PFSK-1 (cell line): ENCODE measurements at regions not wholly inside any gene's neighbourhood (a gene's known extent, or its start where the extent isn't known, plus 50 kb on each side); places are given as distances from the start of the nearest gene placed in this dataset.

ENCODE experiments used
- FOXP2 ChIP-seq: optimal IDR thresholded peaks from 2 replicates; pipeline ENCODE3; 2011; ENCODE audit warnings: borderline replicate concordance, control low read depth, inconsistent platforms; ENCODE audit not compliant: insufficient read depth; ENCODE audit errors: extremely low read length, extremely low read depth
- POLR2AphosphoS5 ChIP-seq: IDR thresholded peaks from 2 replicates; pipeline ENCODE4 v1.6.1; 2012; ENCODE audit warnings: low read depth, mild to moderate bottlenecking, control low read depth, low read length, moderate library complexity
- REST ChIP-seq, 2 experiments: IDR thresholded peaks; 2 replicates each; pipeline versions ENCODE4 v1.6.1 to v1.8.0; 2011 to 2012; ENCODE audit warnings: low read depth in 2 of 2, low read length in 2 of 2, control low read depth in 1 of 2, inconsistent platforms in 1 of 2, mild to moderate bottlenecking in 1 of 2, moderate library complexity in 1 of 2; ENCODE audit not compliant: insufficient read depth in 1 of 2
- SIN3A ChIP-seq: IDR thresholded peaks from 2 replicates; pipeline ENCODE4 v1.6.1; 2012; ENCODE audit warnings: mild to moderate bottlenecking, low read length, moderate library complexity, borderline replicate concordance; ENCODE audit not compliant: insufficient read depth
- TAF1 ChIP-seq: IDR thresholded peaks from 2 replicates; pipeline ENCODE4 v1.6.1; 2012; ENCODE audit warnings: low read length, control low read depth, borderline replicate concordance; ENCODE audit not compliant: insufficient read depth

GRCh38 chr22:46073683-46074504 lies 76.4 kb upstream of the PPARA start:
- TF ChIP-seq TAF1: no peak
- TF ChIP-seq POLR2AphosphoS5: no peak
- TF ChIP-seq SIN3A: no peak
- TF ChIP-seq REST (IDR thresholded peaks at IDR 0.05; ENCODE audit: insufficient read depth in 1 of 2, low read depth in 2 of 2, low read length in 2 of 2): no peak
- no peak for TF ChIP-seq FOXP2
